CD1c-positive myeloid dendritic cell (primary cell): ENCODE measurements at regions not wholly inside any gene's neighbourhood (a gene's known extent, or its start where the extent isn't known, plus 50 kb on each side); places are given as distances from the start of the nearest gene placed in this dataset.

Experiments
- DNase-seq: peaks from one replicate; pipeline ENCODE4 v3.0.0-alpha.2; 2016; ENCODE audit errors: extremely low spot score

DNA sequence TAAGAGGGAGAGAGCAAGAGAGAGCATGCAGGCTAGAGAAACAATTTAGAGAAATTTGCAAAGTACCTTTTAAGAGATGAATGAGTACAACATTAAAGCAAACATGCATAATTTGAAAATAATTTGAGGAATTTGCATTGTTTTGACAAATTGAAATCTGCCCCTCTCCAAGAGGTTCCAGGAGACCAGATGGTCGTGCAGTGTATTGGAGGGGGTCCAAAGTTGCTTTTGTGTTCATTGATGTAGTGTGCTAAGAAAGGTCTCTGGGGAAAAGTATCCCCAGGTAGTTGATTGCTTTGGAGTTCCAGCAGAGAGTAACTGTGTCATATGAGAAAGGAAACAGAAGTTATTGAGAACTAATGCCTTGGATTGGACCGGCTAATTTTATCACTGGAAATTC lies 635.0 kb upstream of the TENM3 start:
- DNase-seq = no peak

DNA sequence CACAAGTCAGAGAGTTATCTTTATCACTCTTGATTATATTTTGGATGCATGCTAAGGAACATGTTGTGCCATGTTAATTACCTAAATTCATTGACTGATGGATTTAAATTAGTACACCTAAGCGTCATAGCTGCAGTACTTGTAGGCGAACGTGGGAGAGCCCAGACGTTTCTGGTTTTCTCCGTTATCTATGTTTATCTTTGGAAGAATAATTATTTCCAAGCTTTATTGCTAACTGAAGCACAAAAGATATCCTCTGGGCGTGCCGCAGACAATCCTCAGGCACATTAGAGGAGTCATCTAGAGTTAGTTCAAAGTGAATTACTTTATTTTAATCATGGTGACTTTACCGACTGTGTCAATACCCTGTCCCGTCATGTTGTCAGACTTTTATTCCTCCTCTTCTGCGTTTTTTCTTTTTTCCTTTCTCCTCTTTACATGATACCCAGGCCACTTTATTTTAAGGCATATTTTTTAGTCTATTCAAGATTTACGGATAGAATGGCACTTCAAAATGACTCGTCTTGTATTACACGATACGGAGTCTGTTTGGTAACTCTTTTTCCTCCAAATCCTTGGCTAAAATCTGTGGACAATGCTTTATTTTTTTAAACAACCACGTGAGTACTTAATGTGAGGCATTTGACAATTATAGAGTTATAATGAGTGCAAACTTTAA lies 632.0 kb upstream of the TENM3 start:
- DNase-seq = no peak

DNA sequence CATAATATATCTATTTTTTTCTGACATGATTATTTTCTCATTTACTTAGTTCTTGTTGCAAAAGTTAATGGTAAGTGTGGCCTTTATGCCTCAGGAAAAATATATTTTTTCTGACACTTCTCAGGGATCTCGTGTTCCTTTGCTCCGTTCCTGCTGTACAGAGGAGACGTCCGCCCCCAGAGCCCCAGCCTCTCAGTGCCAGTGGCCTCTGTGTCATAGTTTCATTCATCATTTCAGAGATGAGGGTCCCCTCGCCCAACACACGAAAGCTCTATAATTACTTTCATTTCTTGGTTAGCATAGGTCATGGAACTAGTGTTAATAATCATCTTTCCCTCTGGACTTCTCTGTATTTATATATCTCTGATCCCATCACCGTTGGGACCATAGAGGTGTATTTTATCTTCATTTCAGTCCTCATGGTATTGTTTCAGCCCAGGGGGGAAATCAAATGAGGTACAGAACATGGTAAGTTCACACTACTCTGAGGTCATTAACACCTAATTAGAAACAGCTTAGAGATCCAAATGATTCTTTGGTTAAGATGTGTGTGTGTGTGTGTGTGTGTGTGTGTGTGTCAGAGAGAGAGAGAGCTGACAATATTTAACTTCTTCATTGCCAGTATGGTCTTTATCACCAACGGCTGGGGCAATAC lies 631.1 kb upstream of the TENM3 start:
- DNase-seq = no peak

DNA sequence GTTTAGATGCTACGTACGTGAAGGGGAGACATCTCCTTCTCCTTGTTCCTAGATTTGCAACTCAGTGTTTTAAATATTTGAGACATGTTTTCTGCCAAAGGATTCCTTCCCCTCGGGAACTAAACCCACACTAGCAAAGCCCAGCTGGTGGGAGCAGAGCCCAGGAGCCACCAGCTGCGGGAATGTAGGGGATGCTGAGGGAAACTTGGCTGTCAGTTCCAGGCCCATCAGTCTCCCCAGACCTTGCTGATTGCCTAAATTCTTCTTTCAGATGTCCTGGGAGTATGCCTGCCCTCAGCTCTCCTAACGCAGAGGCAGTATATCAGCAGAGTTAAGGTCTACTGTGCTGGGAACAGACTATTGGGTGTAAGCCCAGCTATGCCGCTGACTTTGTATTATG lies 630.0 kb upstream of the TENM3 start:
- DNase-seq = no peak

DNA sequence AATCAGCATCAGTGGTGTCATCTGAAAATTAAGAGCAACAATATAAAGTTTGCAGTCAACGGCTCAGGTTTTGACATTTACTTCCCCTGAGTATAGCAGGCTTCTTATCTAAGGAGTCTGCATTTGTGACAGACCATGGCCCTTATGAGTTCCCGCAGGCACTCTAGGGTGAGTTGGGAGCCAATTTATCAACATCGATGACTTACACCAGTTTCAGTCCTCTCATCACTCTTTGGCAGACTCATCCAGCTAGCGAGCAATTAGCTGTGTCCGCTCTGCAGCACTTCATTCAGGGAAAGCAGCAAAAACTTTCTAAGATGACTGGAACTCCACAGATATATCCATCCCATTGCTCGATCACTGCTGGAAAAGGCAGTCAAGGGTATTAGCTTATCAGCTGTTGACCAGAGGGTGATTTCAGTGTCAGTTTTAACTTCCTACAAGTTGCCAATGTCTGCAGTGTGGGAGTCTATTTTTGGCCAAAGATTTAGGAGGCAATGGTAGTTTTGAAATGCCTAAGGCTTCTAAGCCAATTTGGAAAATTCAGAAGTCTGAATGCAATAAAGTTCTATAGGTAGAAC lies 625.1 kb upstream of the TENM3 start:
- DNase-seq = no peak

DNA sequence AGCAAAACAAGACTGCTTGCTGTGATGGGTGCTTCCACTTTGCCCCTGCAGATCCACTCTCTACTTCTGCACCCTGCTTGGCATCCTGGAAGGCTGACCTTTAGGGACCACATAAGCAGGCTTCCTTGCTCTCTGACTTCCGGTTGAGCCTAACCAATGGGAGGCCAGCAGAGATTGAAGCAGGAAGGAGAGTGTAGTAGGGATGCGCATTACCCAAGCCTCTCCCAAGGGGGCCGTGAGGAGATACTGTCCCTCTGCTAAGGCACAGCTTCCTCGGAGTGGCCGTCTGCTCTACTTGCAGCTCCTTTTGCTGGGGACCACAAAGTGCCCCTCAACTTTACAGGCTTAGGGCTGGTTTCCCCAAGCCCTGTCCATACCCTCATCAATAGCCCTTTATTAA lies 624.3 kb upstream of the TENM3 start:
- DNase-seq = no peak

DNA sequence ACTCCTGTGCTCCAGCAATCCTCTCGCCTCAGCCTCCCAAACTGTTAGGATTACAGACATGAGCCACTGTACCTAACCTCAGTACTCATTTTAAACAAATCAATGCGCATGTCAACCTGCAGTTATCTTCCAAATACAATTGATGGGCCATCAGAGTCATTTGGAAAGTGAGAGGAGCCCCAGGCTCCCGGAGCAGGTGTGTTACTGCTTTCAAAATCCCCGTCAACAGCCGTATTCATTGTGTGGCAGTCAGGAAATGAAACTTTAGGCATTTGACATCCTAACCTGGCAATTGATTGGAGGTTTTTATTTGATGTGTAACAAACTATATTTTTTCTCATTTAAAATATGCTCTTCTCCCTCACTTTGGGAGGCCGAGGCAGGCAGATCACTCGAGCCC lies 623.6 kb upstream of the TENM3 start:
- DNase-seq = no peak

DNA sequence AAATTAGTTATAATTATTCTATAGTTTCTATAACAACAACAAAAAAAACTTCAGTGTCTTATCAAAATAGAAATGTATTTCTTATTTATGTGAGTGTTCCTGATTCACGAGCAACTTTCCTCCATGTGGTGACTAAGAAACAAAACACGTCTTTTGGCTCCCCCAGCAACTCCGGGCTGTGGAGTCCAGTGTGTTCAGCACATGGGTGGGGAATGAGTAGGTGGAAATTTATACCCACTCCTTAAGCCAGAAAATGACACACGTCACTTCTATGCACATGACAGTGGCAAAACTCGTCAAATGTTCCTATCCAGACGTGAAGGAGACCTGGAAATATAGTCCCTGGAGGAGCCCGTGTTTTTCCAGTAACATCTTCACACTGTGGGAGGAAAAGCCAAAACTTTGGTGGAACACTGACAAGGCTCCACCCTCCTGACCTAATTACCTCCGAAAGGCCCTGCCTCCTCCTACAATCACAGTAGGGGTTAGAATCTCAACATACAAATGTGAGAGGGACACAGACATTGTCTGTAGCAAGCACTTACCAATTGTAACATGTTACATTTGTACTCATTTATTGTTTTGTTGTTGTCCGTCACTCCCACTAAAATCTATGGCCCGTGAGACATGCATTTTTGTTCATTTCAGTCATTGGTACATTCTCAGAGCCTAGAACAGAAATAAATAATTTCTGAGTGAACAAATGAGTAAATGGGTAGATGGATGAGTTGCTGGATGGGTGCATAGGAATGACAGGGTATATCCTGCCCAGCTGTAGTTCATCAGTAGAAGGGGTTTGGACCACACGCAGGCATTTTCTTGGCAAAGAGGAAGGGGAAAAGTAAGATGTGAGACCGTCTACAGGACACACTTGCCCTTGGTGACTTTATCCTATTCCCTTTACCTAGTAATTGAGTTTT lies 605.8 kb upstream of the TENM3 start:
- DNase-seq = no peak

DNA sequence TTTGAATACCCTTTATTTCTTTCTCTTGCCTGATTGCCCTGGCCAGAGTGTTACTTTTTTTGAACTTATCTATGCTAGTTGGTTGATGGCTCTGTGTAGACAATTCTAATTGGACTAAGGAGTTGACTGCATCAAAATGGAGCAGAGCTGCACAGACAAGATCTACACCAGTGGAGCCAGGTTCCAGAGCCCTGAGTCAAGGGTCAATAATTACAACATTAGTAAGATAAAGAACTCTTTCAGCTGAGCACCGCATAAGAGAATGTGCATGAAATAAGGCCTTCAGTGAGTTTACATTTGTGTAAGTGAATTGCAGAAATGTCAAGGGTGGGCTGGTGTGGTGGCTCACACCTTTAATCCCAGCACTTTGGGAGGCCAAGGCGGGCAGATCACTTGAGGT lies 599.7 kb upstream of the TENM3 start:
- no peak for DNase-seq

DNA sequence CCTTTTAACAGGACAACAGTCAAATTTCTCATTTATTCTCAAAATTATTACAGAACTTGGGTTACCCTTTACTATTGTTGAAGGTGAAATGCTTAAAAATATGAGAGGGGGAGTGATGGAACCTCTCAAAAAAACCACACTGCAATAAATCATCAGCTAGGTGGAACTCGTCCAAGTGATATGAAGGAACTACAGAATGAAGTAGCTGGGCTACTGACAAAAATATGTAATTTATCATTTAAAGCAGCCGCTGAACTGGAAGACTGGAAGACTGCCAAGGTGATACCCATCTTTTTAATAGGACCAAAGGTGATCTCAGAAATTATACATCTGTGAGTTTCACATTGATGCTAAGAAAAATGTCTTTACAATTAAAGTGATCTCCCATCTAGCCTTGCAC lies 597.7 kb upstream of the TENM3 start:
- DNase-seq = no peak

DNA sequence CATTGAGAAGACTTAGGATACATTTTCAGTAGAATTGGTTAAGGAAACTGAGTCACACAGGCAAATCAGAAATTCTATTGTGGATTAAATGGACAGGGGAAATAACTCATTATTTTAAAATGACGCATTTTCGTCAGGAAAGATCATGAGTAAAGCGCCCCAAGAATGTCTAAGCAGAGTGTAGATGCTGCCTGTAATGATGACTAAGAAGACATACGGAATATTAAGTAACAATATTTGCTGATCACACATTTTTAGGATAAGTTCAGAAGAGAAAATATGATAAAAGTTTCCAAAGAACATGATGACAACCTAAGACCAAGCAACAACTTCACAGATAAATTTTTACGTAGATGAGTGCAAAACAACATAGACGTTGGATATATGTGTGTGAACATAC lies 596.3 kb upstream of the TENM3 start:
- no peak for DNase-seq

DNA sequence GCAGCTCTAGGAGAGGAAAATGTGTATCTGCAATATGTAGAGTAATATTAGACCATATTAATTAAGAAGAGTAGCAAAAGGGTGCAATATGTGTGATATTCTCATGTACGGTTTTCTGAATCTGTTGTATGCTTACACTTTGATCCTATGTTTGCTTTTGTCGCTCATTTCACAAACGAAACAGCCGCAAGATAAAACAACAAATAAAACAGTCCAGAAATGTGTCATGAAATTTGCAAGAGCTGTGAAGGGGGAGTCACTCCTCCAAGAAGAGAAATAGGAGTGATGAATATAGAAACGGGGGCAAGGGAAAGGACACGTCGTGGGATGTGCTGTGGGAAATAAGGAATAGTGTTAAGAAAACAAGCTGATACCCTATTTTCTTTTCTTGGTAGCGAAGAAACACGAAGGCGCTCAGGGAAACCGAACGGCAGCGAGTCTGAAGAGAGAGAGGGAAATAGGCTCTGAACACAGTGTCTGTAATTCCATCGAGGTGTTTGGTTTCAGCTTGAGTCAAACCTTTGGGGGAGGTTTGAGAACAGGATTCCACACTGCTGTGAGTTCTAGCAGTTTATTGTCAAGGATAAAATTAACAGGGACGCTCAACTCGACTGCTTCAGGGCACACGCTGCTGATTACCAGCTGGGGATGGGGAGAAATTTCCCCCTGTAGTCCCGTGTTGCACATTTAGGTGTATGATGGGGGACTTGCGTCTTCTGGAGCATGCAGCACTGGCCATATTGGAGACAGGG lies 595.6 kb upstream of the TENM3 start:
- DNase-seq = no peak

DNA sequence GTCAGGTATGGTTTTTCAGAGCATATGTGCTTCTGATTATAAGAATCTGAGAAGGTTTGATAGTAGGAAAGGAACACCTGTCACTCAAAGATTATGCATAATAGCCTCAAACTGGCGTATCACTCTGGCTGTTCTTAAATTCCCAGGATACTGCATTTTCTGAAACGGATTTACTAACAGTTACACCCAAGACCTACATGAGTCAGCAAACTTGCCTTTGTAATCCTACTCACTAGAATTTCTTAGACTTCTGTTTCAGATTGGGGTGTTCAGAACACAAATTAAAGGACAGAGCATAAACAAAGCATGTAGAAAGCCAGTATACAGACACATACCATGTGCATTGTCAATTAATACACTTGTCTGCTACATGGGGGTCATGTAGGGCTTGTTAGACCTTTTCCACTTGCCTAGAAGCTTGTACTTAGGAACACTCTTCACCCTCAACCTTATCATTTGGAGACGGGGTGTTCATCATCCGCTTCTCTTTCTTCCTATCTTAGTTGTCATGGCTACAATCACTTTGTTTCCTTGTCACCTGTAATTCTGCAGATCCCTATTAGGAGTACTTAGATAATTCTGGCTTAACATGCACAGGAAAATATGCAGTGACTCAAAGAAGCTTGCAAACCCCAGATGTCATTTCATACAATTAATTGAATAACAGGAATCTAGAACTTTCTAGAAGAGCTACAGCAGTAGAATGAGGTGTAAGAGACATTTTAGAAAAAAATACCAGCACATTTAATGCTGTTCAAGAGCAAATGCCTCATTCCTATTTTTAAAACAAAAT lies 593.0 kb upstream of the TENM3 start:
- DNase-seq = no peak

DNA sequence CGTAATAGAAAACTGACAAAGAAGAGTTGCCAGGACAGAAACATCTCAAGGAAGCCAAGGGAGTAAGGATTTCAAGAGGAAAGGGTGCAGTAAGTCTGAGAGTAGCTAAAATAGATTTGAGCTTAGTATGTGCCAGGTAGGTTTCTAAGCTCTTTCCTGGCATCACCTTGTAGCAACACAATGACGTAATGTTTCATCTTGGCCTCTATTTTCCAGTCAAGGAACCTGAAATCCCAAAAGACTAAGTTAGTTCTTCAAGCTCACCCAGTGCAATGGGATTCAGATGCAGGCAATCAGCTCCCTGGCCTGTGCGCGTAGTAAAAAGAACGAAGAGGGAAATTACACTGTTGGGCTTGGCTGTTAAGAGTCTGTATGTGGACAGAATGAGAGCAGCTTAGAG lies 586.5 kb upstream of the TENM3 start:
- DNase-seq = no peak

DNA sequence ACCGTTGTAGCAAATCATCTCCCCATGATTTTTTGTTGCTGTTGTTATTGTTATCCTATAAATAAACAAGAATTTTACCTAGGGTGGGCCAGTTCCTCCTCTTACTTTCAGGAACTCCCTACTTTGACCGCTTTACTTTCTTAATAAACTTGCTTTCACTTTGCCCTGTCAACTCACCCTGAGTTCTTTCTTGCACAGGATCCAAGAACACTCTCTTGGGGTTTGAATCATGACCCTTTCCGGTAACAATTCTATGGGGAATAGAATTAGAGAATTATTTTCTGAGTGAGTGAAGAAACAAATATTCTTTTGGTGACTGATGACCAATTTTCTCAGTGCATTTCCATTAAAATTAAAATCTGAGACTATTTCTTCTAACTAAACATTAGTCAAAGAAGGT lies 584.0 kb upstream of the TENM3 start:
- no peak for DNase-seq

DNA sequence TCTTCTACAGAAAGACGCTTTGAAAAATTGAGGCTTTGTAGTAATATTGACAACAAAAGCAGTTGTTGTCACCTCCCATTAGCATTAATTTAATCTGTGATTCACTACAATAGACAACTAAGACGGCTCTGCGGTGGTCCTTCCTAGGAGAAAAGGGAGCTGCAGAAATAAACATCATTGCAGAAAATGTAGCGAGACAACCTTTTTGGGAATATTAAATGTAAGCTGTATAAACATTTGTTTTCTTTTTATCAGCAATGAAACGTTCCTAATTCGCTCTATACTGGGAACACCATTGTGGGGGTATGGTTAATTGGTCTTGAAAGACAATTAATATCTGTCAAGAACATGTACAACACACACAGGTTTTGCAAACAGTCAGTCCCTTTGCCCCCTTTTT lies 583.3 kb upstream of the TENM3 start:
- DNase-seq = no peak

DNA sequence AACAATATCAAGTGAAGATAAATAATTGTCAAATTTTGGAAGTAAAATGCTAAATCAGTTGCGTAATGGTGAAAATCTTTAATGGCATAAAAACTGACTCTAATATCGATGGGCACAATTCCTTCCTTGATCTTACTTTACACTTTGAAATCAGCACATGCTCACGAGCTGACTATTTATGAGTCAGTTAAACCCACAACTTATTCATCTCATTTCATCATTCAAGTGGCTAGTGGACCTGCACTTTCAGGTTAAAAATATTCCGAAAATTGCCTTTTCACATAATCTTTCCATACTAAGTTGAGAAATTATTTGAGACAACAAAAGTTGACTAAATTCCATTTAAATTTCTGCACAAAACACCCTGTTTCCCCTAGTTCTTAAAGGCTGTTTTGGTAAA lies 582.1 kb upstream of the TENM3 start:
- DNase-seq = no peak

DNA sequence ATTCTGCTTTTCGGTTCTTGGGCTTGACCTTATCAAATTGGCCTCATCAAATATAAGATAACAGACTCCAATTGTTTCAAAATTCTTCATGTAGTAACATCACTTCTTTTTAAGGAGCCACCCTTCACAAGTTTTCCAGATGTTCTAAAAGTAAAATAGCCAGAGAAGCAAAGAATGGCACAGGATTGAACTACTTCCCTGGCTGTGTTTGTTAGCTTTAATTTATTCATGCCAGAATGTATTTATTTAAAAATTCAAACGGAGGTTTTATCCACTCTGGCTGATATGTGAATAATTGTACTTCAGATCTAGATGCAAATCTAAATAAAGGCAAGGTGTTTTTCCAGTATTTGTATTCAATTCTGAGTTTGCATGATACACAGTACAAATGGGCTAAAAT lies 581.3 kb upstream of the TENM3 start:
- no peak for DNase-seq

DNA sequence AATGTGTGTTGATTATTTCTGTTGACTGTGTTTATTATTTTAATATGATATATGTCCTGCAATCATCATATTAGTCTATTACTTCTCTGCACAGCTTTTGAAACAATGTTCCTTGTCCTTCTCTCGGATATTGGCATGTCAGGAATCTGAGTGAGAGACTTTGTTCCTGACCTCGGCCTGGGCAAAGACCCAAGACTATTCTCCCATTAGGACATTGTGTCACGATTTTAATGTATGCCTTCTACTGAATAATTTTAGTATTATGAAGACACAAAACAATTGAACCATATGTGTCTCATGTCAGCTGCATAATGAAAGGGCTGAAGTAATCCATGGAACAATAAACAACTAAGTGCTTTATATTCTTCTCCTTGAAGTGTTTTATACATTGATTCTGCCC lies 580.8 kb upstream of the TENM3 start:
- DNase-seq = no peak

DNA sequence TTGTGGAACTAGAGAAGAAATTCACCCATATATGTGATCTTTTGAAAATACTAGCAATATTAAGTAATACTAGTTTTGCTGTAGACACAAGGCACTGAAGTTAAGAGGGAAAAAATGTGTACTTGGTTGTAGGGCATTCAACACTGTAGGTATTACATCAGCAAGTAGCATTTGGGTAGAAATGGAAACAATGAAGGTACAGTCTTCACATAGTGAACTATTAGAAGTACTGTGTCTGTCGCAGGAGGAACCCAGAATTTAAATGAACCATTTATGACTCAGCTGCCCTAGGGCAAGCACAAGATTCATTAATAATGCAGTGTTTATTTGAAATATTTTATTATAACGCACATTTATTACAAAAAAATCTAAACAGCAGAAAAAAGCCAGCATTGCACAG lies 572.7 kb upstream of the TENM3 start:
- DNase-seq = no peak

DNA sequence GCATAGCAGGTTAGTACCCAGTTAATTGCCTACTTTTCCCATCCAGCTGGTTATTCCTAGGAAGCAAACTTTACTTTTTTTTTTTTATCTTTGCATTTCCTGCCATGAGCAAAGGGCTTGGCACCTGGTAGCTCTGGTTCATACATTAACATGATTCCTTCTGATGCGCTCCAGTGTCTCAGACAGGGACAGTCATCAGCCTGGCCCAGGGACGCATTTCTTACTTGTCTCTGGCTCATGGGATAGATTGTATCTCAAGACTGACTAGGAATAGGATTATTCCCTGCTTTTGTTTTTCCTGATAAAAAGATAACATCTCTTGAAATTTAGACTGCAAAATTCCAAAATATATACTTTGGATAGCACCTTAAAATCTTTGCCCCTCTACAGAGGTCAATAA lies 571.5 kb upstream of the TENM3 start:
- DNase-seq = no peak
